Rectal smooth muscle tissue (tissue), 1 donor: ENCODE measurements at regions not wholly inside any gene's neighbourhood (a gene's known extent, or its start where the extent isn't known, plus 50 kb on each side); places are given as distances from the start of the nearest gene placed in this dataset.

Experiments used
- H3K27ac ChIP-seq: one replicate; pipeline ENCODE4 v1.7.0; 2013; ENCODE audit warnings: low read depth, low read length, inconsistent platforms
- H3K27me3 ChIP-seq: one replicate; pipeline ENCODE4 v1.7.0; 2013; ENCODE audit warnings: low read length; ENCODE audit not compliant: control insufficient read depth, insufficient read depth
- H3K36me3 ChIP-seq: one replicate; pipeline ENCODE4 v1.7.0; 2013; ENCODE audit warnings: low read length; ENCODE audit not compliant: control insufficient read depth, insufficient read depth
- H3K4me1 ChIP-seq: one replicate; pipeline ENCODE4 v1.7.0; 2013; ENCODE audit warnings: low read length; ENCODE audit not compliant: control insufficient read depth, insufficient read depth
- H3K4me3 ChIP-seq: one replicate; pipeline ENCODE4 v1.7.0; 2013; ENCODE audit warnings: low read length
- H3K9ac ChIP-seq: one replicate; pipeline ENCODE4 v1.7.0; 2013; ENCODE audit warnings: low read length

DNA sequence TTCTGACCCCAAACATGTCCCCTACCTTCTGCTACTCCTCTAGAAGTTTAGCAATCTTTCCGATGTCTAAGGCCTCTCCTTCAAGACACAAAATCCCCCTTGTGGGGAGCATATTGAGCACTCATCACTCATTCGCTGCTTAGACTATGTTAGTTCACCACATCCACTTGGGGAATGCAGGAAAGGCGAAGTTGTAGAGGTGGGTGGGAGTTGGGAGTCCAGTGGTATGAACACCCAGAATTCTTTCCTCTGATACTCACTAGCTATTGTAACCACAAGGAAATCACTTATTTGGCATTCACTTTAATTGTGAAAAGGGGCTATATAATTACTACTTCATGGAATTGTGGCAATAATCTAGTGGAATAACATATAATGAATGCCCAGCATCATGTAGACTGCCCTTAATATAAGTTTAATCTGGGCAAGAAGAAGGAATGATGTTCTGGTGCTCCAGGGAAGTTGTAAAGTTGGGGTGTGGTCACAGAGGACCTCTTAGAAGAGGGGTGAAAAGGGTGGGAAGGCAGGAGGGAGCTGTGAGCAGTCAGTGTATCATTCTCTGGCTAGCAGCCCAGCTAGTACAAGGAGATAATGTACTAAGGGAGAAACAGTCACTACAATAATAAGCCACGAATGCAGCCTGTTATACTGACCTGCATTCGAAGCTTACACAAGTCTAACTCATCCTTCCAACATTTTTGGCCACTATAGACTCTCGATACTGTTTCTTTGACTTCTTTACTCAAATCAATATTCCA, 468.2 kb upstream of the DIPK2B start:
- no peaks in the 10 kb centered on the region for H3K27me3 ChIP-seq
- no peak overlapping the region for H3K9ac ChIP-seq
- H3K4me1 ChIP-seq, result no peaks in the 10 kb centered on the region
- H3K4me3 ChIP-seq, result no peak overlapping the region
- H3K27ac ChIP-seq, result no peak overlapping the region
- H3K36me3 ChIP-seq, result no peaks in the 10 kb centered on the region

DNA sequence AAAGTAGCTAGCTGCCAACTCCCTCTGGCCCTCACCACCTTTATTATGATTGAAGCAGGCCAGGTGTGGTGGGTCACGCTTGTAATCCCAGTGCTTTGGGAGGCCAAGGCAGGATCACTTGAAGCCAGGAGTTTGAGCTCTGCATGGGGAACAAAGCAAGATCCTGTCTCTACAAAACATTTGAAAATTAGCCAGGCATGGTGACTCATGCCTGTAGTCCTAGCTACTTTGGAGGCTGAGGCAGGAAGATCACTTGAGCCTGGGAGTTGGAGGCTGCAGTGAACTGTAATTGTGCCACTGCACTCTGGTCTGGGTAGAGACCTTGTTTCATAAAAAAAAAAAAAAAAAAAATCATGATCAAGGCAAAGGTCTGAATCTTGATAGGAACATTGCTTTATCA, 467.0 kb upstream of the DIPK2B start:
- H3K27me3 ChIP-seq, result no peaks in the 10 kb centered on the region
- no peak overlapping the region for H3K27ac ChIP-seq
- H3K9ac ChIP-seq, result no peak overlapping the region
- H3K36me3 ChIP-seq, result no peaks in the 10 kb centered on the region
- H3K4me3 ChIP-seq, result no peak overlapping the region
- H3K4me1 ChIP-seq, result no peaks in the 10 kb centered on the region

DNA sequence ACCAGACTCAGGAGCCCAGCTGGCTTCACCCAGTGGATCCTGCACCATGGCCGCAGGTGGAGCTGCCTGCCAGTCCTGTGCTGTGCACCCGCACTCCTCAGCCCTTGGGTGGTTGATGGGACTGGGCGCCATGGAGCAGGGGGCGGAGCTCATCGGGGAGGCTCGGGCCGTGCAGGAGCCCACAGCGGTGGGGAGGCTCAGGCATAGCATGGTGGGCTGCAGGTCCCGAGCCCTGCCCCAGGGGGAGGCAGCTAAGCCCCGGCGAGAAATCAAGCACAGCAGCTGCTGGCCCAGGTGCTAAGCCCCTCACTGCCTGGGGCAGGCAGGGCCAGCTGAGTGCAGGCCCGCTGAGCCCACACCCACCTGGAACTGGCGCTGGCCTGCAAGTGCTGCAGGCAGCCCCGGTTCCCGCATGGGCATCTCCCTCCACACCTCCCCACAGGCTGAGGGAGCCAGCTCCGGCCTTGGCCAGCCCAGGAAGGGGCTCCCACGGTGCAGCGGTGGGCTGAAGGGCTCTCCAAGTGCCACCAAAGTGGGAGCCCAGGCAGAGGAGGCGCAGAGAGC, 464.1 kb upstream of the DIPK2B start:
- no peaks in the 10 kb centered on the region for H3K36me3 ChIP-seq
- H3K9ac ChIP-seq, result no peak overlapping the region
- no peaks in the 10 kb centered on the region for H3K27me3 ChIP-seq
- no peaks in the 10 kb centered on the region for H3K4me1 ChIP-seq
- H3K27ac ChIP-seq, result no peak overlapping the region
- no peak overlapping the region for H3K4me3 ChIP-seq

DNA sequence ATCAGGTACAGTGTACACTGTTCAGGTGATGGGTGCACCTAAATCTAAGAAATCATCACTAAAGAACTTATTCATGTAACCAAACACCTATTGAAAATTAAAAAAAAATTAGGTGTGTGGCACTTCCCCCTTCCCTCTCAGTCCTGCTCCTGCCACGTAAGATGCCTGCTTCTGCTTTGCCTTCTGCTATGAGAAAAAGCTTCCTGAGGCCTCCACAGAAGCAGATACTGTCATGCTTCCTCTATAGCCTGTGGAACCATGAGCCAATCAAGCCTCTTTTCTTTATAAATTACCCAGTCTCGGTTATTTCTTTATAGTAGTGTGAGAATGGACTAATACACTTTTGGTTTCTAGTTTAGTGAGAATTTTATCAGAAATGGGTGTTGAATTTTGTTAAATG, 459.8 kb upstream of the DIPK2B start:
- Histone ChIP-seq H3K4me1 (no peaks in the 10 kb centered on the region), H3K27ac (no peak overlapping the region), H3K36me3 (no peaks in the 10 kb centered on the region), H3K9ac (no peak overlapping the region), H3K4me3 (no peak overlapping the region), H3K27me3 (no peaks in the 10 kb centered on the region)

DNA sequence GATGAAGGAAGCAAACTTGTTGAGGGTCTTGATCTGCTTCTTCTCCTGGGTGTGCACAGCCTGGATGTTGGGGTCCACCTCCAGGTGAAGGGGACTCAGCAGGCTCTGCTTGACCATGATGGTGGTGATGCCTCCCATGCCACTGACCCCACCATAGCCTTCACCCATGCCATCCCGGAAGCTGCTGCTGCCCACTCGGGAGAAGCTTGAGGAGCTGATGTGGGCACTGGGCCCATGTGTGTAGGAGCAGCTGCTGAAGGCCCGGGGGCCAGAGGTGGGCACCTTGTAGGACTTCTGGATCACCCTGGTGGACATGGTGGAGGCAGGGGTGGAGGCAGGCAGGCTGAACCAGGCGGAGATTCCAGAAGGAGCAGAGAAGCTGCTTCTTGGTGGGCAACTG, 432.7 kb upstream of the DIPK2B start:
- H3K4me3 ChIP-seq, result no peak overlapping the region
- no peaks in the 10 kb centered on the region for H3K27me3 ChIP-seq
- H3K36me3 ChIP-seq, result no peaks in the 10 kb centered on the region
- no peaks in the 10 kb centered on the region for H3K4me1 ChIP-seq
- no peak overlapping the region for H3K27ac ChIP-seq
- no peak overlapping the region for H3K9ac ChIP-seq

DNA sequence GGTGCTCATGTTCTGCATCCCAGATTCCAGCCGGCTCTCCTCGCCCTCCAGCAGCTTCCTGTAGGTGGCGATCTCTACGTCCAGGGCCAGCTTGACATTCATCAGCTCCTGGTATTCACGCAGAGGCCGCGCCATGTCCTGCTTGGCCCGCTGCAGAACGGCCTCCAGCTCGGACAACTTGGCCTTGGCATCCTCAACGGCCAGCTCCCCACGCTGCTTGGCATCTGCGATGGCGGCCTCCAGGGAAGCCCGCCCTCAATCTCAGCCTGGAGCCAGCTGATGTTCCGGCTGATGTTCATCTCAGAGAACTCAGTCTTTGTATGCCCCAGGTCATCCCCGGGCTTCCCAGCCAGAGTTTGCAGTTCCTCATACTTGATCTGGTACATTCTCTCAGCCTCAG, 431.8 kb upstream of the DIPK2B start:
- H3K27me3 ChIP-seq, result no peaks in the 10 kb centered on the region
- no peaks in the 10 kb centered on the region for H3K4me1 ChIP-seq
- H3K27ac ChIP-seq, result no peak overlapping the region
- H3K4me3 ChIP-seq, result no peak overlapping the region
- no peaks in the 10 kb centered on the region for H3K36me3 ChIP-seq
- no peak overlapping the region for H3K9ac ChIP-seq

DNA sequence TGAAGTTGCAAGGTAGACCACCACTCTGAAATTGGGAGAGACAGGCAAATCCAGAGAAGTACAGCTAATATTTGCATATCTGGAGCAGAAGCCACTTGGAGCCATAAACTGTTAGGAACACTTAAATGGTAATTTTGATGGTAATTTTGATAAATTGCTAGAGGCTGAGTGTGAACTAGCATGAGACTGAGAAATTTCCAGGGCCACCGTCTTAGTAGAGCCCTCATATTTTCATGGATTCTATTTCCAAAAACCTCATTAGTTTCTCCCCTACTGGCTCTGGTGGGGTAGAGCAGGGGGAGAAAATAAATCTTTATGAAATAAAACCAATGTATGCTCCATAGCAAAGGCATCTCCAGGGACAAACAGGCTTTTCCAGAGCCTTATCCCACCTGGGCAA, 429.4 kb upstream of the DIPK2B start:
- Histone ChIP-seq H3K4me1 (no peaks in the 10 kb centered on the region), H3K4me3 (no peak overlapping the region), H3K27ac (no peak overlapping the region), H3K27me3 (no peaks in the 10 kb centered on the region), H3K36me3 (no peaks in the 10 kb centered on the region), H3K9ac (no peak overlapping the region)

DNA sequence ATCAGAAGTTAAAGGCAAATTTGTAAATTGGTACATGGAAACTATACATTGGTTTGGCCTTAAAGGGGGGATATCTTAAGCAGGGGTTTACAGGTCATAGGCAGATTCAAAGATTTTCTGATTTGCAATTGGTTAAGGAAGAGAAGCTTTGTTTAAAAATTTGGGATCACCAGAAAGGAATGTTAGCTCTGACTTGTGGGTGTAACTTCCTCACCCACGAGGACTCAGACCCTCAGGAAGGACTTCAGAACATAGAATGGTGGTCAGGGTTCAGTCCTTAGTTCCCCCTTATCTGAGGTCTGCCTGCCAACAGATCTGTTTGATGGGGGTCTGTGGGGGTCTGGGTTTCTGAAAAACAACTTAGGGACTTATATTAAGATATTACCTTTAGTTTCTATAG, 427.4 kb upstream of the DIPK2B start:
- H3K36me3 ChIP-seq, result no peaks in the 10 kb centered on the region
- no peak overlapping the region for H3K4me3 ChIP-seq
- H3K27me3 ChIP-seq, result no peaks in the 10 kb centered on the region
- H3K4me1 ChIP-seq, result no peaks in the 10 kb centered on the region
- H3K9ac ChIP-seq, result no peak overlapping the region
- no peak overlapping the region for H3K27ac ChIP-seq

DNA sequence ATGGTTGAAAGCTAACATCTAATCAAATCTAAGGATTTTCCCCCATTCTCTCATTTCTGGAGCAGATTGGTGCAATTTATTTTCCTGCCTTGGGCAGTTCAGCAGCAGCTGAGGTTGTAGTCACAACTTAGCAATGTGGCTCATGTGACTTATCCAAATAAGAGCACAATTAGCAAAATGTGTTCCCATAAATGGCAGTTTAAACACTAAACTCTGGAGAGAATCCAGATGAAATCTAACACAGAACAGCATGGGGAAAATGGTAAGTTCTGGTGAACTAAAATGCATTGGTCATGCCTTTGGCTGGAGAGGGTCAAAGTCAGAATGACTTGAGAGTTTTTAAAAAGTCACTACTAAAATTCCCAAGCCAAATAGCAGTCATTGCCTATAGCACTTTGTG, 422.6 kb upstream of the DIPK2B start:
- Histone ChIP-seq H3K4me1 (no peaks in the 10 kb centered on the region), H3K9ac (no peak overlapping the region), H3K27ac (no peak overlapping the region), H3K4me3 (no peak overlapping the region), H3K27me3 (no peaks in the 10 kb centered on the region), H3K36me3 (no peaks in the 10 kb centered on the region)

DNA sequence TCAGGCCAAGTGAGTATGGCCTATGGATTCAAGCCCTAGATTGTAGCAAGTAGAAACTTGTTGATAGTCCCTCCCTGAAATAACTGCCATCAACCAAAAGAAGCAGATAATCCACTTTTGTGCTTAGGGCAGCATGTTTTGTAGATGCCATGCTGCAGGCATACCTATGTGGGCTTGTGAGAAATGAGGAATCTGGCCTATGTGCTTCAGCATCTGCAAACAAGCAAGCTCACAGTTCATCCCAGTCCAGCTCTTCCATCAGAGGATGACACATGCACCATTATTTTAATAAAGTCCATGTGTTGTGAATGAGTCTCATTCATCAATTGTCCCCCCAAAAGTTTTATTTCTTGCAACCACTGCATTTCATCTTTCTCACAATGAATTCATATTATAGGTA, 421.9 kb upstream of the DIPK2B start:
- H3K27ac ChIP-seq, result no peak overlapping the region
- H3K36me3 ChIP-seq, result no peaks in the 10 kb centered on the region
- H3K4me3 ChIP-seq, result no peak overlapping the region
- H3K9ac ChIP-seq, result no peak overlapping the region
- no peaks in the 10 kb centered on the region for H3K27me3 ChIP-seq
- no peaks in the 10 kb centered on the region for H3K4me1 ChIP-seq

DNA sequence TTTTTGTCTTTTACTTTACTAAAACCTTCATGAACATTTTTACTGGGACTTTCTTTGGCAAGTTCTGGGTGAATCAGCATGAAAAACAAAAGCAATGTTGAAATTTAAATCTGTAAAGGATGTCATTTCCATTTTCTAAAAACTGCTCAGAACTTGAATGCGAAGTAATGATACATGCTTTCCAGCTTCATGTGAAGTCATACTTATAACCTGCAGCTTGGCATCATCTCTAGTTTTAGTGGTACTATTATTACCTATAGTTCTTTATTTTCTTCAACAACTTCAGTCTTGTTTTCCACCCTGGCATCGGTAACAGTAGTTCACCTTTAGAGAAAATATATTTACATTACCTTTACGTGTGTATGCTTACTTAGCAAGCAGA, 421.4 kb upstream of the DIPK2B start:
- Histone ChIP-seq H3K27me3 (no peaks in the 10 kb centered on the region), H3K4me3 (no peak overlapping the region), H3K27ac (no peak overlapping the region), H3K36me3 (no peaks in the 10 kb centered on the region), H3K9ac (no peak overlapping the region), H3K4me1 (no peaks in the 10 kb centered on the region)

DNA sequence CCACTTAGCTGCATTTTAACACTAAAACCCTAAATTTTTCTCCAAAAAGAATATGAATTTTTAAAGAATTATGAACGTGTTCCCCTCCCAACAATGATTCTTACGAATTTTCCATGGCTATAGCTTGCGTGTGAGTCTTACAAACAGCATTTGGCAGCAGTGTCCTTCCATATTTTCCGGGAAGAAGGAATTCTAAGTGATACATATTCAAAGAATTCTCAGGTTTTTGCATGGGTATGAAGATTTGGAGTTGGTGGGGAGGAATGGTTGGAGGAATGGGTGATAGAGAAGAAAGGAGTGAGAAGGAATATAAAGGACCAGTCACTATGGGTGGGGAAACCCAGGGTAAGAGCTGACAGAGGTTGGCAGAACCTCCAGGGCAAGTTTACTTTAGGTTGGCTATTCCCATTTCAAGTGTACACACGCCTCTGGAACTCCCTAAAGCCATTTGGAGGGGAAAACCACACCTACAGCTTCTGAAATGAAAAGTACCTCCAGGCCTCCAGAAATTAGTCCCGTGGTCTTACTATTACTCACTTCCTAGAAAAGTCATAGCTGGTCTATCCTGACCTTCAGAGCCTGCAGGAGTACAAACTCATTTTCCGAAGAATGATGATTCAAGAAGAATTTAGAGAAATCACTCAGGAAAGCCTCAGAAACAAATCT, 420.8 kb upstream of the DIPK2B start:
- H3K4me1 ChIP-seq, result no peaks in the 10 kb centered on the region
- H3K27me3 ChIP-seq, result no peaks in the 10 kb centered on the region
- no peak overlapping the region for H3K27ac ChIP-seq
- no peak overlapping the region for H3K9ac ChIP-seq
- H3K4me3 ChIP-seq, result no peak overlapping the region
- no peaks in the 10 kb centered on the region for H3K36me3 ChIP-seq

DNA sequence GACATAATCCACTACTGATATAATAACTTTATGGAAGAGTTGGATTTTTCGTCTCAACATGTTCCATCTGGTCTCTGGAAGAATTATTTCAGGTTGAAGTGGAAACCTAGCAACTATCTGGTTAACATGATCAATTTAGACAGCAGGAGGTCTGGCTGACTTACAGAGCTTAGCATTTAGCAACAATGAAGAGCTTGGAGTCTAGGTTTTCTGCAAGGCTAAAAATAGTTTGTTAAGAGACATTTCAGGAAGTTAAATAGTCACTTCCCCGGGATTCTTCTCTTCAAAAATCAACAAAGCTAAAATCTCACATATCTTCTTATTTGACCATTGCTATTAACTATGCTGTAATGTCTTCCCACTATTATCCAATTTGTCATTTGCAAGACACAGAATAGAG, 418.6 kb upstream of the DIPK2B start:
- Histone ChIP-seq H3K4me3 (no peak overlapping the region), H3K27ac (no peak overlapping the region), H3K9ac (no peak overlapping the region), H3K27me3 (no peaks in the 10 kb centered on the region), H3K4me1 (no peaks in the 10 kb centered on the region), H3K36me3 (no peaks in the 10 kb centered on the region)
